ENCODE measurements at regions not wholly inside any gene's neighbourhood (a gene's known extent, or its start where the extent isn't known, plus 50 kb on each side); places are given as distances from the start of the nearest gene placed in this dataset.
A peak's percentile ranks its signal among the peaks of the same experiment; 100 is the strongest.
"Not testable (repeated sequence)": the region's sequence is repeated elsewhere in the genome, so short reads cannot be mapped to it uniquely, and the experiment has no call there.

DNA sequence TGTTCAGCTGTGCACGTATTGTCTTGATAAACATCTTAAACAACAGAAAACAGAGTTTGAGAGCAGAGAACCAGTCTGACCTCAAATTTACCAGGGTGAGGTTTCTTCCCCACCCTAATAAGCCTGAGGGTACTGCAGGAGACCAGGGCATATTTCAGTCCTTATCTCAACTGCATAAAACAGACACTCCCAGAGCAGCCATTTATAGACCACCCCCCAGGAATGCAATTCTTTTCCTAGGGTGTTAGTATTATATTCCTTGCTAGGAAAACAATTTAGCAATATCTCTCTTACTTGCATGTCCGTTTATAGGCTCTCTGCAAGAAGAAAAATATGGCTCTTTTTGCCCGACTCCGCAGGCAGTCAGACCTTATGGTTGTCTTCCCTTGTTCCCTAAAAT lies 747.2 kb downstream of the TTLL7 start:
- FAIRE-seq; DNase-seq; H3K27me3 ChIP-seq; H3K27ac ChIP-seq; intact Hi-C loops (cut with DNase I); H3K4me3 ChIP-seq; ATAC-seq; H3K4me1 ChIP-seq; H3K36me3 ChIP-seq; H3K9me3 ChIP-seq: not testable (repeated sequence)
- 82 to 84% methylated on average over 4 of the region's 4 CpGs for WGBS, 2 donors

GRCh38 chr1:83246780-83247179 lies 752.2 kb downstream of the TTLL7 start:
- H3K9me3 ChIP-seq; ATAC-seq; intact Hi-C loops (cut with DNase I); H3K27me3 ChIP-seq; H3K4me1 ChIP-seq; H3K4me3 ChIP-seq; H3K27ac ChIP-seq; DNase-seq; FAIRE-seq; H3K36me3 ChIP-seq: not testable (repeated sequence)
- WGBS, 2 donors, result 89 to 93% methylated on average over 3 of the region's 3 CpGs

DNA sequence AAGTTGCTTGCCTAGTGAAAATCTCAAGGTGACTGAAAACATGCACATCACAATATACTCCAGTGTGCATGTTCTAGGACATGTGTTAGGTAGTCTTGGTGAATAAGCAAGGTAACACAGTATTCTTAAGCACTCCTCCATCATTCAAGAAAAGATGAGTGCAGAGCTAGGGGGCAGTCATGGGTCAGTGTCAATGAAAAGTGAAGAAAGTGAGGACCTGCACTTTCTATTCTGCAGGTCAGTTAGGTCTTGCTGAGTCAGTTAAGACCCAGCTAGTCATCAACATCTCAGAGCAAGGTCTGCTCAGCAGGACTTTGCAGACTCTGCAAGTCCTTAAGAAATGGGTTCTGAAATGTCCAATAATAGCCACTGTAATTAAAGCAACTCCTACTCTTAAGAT lies 754.1 kb downstream of the TTLL7 start:
- DNase-seq; H3K36me3 ChIP-seq; FAIRE-seq; H3K4me1 ChIP-seq; intact Hi-C loops (cut with DNase I); H3K4me3 ChIP-seq; ATAC-seq; H3K27ac ChIP-seq; H3K9me3 ChIP-seq; H3K27me3 ChIP-seq: not testable (repeated sequence)

DNA sequence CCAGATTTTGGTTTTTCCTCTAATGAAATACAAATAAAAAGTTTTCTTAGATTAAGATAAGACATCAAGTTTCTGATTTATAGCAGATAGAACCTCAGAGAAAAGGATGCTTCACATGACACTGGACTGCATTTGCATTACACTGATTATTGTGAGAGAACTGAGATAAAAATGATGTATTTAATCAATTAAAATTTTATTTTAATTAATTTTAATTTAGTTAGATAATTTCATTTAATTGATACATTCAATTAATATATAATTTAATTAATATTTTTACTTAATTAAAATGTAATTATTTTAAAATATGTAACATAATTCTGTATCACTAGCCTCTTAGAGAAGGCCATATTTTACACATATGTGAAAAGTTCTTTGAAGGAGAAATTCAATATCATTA lies 759.4 kb downstream of the TTLL7 start:
- H3K27me3 ChIP-seq; H3K27ac ChIP-seq; H3K36me3 ChIP-seq; intact Hi-C loops (cut with DNase I); H3K4me3 ChIP-seq; H3K9me3 ChIP-seq; H3K4me1 ChIP-seq; DNase-seq; ATAC-seq: not testable (repeated sequence)
- peak; percentile 98 for FAIRE-seq

GRCh38 chr1:83238654-83239053 lies 760.3 kb downstream of the TTLL7 start:
- H3K36me3 ChIP-seq; H3K4me3 ChIP-seq; ATAC-seq; H3K27ac ChIP-seq; H3K9me3 ChIP-seq; H3K4me1 ChIP-seq; intact Hi-C loops (cut with DNase I); DNase-seq; H3K27me3 ChIP-seq; FAIRE-seq: not testable (repeated sequence)

DNA sequence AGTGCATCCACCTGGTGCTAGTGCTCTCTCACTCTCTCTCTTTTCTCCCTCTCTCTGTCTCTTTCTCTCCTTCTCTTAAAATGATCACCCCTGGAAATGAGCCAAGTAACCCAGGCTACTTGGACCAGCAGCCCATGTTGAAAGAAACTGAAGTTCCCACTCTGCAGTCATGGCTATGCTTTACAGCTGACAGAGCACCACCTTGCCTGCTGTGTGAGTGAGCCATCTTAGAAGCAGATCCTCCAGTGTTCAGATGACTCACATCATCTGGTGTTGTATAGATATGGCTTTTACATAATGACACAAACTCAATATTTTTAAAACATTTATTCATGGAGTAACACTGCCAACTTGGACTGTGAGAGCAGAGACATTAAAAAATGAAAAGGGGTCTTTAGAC lies 779.1 kb downstream of the TTLL7 start:
- H3K4me1 ChIP-seq; intact Hi-C loops (cut with DNase I); H3K9me3 ChIP-seq; H3K27me3 ChIP-seq; H3K27ac ChIP-seq; DNase-seq; ATAC-seq; H3K4me3 ChIP-seq; H3K36me3 ChIP-seq; FAIRE-seq: not testable (repeated sequence)

GRCh38 chr1:83218036-83218716 lies 780.8 kb downstream of the TTLL7 start:
- H3K27me3 ChIP-seq; H3K4me1 ChIP-seq; ATAC-seq; H3K27ac ChIP-seq; intact Hi-C loops (cut with DNase I); DNase-seq; H3K36me3 ChIP-seq; H3K4me3 ChIP-seq; FAIRE-seq; H3K9me3 ChIP-seq: not testable (repeated sequence)
- 77 to 90% methylated on average over 5 of the region's 5 CpGs for WGBS, 2 donors

DNA sequence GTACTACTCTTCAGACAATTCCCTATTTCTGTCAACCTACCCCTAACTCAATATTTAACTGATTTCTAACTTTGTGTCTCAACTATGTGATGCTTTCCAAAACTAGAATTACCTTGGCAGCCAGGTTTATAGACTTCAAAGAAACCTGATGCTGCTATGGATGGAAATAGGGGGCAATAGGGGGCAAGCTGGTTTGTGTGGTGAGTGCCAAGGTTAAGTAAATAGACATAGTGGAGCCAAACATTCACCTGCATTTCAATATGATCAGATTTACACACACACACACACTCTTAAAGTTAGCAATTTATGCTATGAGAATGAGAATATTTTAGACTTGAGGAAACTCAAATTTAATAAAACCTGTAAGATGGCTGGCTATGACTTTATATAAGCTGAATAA lies 784.6 kb downstream of the TTLL7 start:
- ATAC-seq; DNase-seq; intact Hi-C loops (cut with DNase I); H3K36me3 ChIP-seq; H3K4me3 ChIP-seq; H3K9me3 ChIP-seq; FAIRE-seq; H3K27me3 ChIP-seq; H3K27ac ChIP-seq; H3K4me1 ChIP-seq: not testable (repeated sequence)

- H3K4me1 ChIP-seq; H3K27ac ChIP-seq; FAIRE-seq; H3K9me3 ChIP-seq; ATAC-seq; DNase-seq; H3K36me3 ChIP-seq; intact Hi-C loops (cut with DNase I); H3K4me3 ChIP-seq; H3K27me3 ChIP-seq: not testable (repeated sequence)
- 81 to 100% methylated on average over 2 to 3 of the region's 3 CpGs for WGBS, 2 donors
Observed at GRCh38 chr1:83213648-83214047, 785.3 kb downstream of the TTLL7 start.

DNA sequence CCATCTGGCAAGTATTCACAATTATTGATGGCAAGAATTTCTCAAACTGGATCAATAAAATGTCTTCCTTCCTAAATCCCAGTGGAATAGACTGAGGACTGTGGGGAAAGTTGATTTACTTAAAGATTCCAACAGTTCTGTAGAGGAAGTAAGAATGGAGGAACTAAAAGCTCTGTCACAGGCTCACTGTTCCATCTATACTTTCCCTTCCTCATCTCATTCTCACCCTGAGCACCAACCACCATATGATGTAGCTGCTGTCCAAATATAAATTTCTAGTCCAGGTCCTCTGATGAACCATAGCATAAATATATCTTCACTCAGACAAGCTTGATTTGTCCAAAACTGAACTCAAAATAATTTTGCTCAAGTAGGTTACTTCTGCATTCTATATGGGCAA lies 786.9 kb downstream of the TTLL7 start:
- H3K36me3 ChIP-seq, result not testable (repeated sequence)

GRCh38 chr1:83208540-83208939 lies 790.4 kb downstream of the TTLL7 start:
- H3K36me3 ChIP-seq; H3K4me1 ChIP-seq; H3K27me3 ChIP-seq; intact Hi-C loops (cut with DNase I); ATAC-seq; H3K4me3 ChIP-seq; H3K27ac ChIP-seq; FAIRE-seq; DNase-seq; H3K9me3 ChIP-seq: not testable (repeated sequence)
- WGBS, 2 donors, result 76% methylated on average over 4 of the region's 4 CpGs

More for the DNA sequence above, 786.9 kb downstream of the TTLL7 start:
- intact Hi-C loops (cut with DNase I); ATAC-seq; H3K27ac ChIP-seq; H3K27me3 ChIP-seq; DNase-seq; FAIRE-seq; H3K4me3 ChIP-seq; H3K4me1 ChIP-seq; H3K9me3 ChIP-seq: not testable (repeated sequence)

DNA sequence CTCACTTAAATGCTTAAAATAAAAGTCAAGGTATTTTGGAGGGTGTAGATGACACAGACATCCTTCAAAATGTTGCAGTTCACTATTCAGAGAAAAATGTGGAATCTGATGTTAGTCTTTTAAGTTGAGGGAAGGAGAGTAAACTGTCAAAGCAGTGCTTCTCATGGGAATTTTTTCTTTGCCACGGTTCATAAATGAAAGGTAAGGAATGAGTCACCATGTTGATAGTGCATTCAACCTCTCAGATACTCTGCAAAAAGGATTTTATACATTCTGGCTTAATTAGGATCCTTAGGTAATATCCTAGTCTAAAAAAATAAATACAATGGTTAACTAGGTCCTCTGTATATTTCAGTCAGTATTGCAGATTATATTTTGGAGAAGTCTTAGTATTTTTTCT lies 804.3 kb downstream of the TTLL7 start:
- ATAC-seq; H3K36me3 ChIP-seq; H3K4me3 ChIP-seq; DNase-seq; H3K27me3 ChIP-seq; FAIRE-seq; H3K9me3 ChIP-seq; intact Hi-C loops (cut with DNase I); H3K4me1 ChIP-seq; H3K27ac ChIP-seq: not testable (repeated sequence)
- WGBS, 2 donors, result 49 to 56% methylated on average over 1 of the region's 1 CpG

DNA sequence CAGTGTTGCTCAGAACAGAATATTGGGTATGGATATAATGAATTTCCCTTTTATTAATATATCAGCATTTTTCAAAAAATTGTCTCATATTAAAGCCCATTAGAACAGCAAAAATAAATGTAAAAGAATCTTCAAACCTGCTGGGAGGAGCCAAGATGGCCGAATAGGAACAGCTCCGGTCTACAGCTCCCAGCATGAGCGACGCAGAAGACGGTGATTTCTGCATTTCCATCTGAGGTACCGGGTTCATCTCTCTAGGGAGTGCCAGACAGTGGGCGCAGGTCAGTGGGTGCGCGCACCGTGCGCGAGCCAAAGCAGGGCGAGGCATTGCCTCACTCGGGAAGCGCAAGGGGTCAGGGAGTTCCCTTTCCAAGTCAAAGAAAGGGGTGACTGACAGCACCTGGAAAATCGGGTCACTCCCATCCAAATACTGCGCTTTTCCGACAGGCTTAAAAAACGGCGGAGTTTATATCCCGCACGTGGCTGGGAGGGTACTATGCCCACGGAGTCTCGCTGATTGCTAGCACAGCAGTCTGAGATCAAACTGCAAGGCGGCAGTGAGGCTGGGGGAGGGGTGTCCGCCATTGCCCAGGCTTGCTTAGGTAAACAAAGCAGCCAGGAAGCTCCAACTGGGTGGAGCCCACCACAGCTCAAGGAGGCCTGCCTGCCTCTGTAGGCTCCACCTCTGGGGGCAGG lies 816.8 kb downstream of the TTLL7 start:
- H3K9me3 ChIP-seq; H3K4me3 ChIP-seq; H3K27me3 ChIP-seq; intact Hi-C loops (cut with DNase I); H3K4me1 ChIP-seq; ATAC-seq; DNase-seq; H3K36me3 ChIP-seq; H3K27ac ChIP-seq; FAIRE-seq: not testable (repeated sequence)
- 83 to 90% methylated on average over 20 to 25 of the region's 26 CpGs for WGBS, 2 donors

All from pancreas (tissue), 10 donors.